Stimulated activated CD4-positive, alpha-beta T cell treated with anti-CD3 and anti-CD28 coated beads, TNF-alpha, amount 100 ng/mL, for 4 hours (primary cell): ENCODE measurements at regions not wholly inside any gene's neighbourhood (a gene's known extent, or its start where the extent isn't known, plus 50 kb on each side); places are given as distances from the start of the nearest gene placed in this dataset.

Experiments
- DNase-seq, 3 experiments: peaks; one replicate each; pipeline ENCODE4 v3.0.0-alpha.2; 2020; ENCODE audit warnings: low read depth in 3 of 3

GRCh38 chr6:44062771-44063560 is 64.3 kb downstream of the MRPL14 start:
- DNase-seq = no peak

- DNase-seq = no peak
These were observed 65.0 kb downstream of the MRPL14 start for GRCh38 chr6:44062105-44062770.

GRCh38 chr6:44061375-44062104 is 65.7 kb downstream of the MRPL14 start:
- no peak for DNase-seq

GRCh38 chr6:44060612-44061374 is 66.5 kb downstream of the MRPL14 start:
- DNase-seq = no peak

GRCh38 chr6:44059359-44060346 is 67.6 kb downstream of the MRPL14 start:
- DNase-seq = no peak

GRCh38 chr6:44058617-44059358 is 68.5 kb downstream of the MRPL14 start:
- DNase-seq = no peak

GRCh38 chr6:44057931-44058616 is 69.2 kb downstream of the MRPL14 start:
- no peak for DNase-seq

GRCh38 chr6:44057238-44057930 is 69.9 kb downstream of the MRPL14 start:
- no peak for DNase-seq

- DNase-seq = no peak
These were observed 70.6 kb downstream of the MRPL14 start for GRCh38 chr6:44056392-44057237.

- DNase-seq = no peak
These were observed 72.3 kb downstream of the MRPL14 start for GRCh38 chr6:44054721-44055559.

GRCh38 chr6:44053760-44054556 is 73.3 kb downstream of the MRPL14 start:
- no peak for DNase-seq

GRCh38 chr6:44053106-44053756 is 74.0 kb downstream of the MRPL14 start:
- DNase-seq = no peak

GRCh38 chr6:44052419-44053023 is 74.7 kb downstream of the MRPL14 start:
- DNase-seq = no peak

GRCh38 chr6:44051515-44051914 is 75.7 kb downstream of the MRPL14 start:
- DNase-seq = no peak

GRCh38 chr6:44050872-44051505 is 76.3 kb downstream of the MRPL14 start:
- DNase-seq = no peak
